ENCODE measurements at regions not wholly inside any gene's neighbourhood (a gene's known extent, or its start where the extent isn't known, plus 50 kb on each side); places are given as distances from the start of the nearest gene placed in this dataset.

DNA sequence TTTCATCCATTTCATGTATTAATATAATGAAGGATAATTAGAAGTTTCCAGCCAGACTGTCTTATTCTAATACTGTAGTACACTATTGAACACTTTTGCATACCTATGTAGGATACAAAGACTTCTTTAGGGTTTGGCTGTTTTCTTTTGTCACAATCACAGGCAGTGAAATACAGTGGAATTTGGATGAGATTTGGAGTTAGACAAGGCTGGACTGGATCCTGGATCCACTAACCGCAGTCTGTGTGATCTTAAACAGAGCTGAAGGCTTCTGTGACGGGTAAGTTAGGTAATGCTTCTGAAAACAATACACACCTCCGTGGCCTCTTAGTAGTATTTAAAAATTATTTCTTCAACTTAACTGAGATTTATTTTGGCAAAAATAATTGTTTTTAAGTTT lies 1128.6 kb upstream of the CDH2 start:
- no peak for DNase-seq

- no peak for DNase-seq
These were observed 1124.1 kb upstream of the CDH2 start for GRCh38 chr18:29301048-29301447.

DNA sequence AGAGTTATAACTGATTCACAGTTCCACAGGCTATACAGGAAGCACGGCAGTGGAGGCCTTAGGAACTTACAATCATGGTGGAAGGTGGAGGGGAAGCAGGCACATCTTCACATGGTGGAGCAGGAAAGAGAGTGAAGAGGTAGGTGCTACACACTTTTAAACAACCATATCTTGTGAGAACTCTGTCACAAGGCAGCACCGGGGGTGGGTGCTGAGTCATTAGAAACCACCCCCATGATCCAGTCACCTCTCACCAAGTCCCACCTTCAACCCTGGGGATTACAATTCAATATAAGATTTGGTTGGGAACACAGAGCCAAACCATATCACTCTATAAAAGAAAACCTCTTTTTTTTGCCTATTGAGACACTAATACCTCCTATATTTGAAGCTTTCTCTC lies 1108.5 kb upstream of the CDH2 start:
- no peak for DNase-seq

DNA sequence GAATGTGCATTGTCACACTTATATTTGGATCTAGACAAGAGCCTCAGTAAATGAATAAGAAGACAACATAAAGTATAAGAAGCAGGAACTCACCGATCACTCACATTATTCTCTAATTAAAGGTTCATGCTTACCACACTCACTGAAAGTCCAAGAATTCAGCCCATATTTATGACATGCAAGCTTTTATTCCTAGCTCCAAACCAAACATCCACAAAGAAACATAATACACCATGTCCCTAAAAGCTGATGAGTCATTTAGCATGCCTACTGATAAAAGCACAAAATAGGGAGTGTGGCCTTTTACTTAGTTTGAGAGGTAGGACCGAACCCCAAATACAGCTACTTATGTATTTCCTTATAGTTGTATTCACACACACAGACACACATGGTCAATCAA lies 1094.6 kb upstream of the CDH2 start:
- DNase-seq, result no peak

- DNase-seq, result no peak
These were observed 1082.9 kb upstream of the CDH2 start for GRCh38 chr18:29259838-29260237.

- DNase-seq, result no peak
These were observed 1077.2 kb upstream of the CDH2 start for GRCh38 chr18:29254123-29254522.

GRCh38 chr18:29251681-29252080 lies 1074.8 kb upstream of the CDH2 start:
- DNase-seq, result no peak

GRCh38 chr18:29250843-29251242 lies 1073.9 kb upstream of the CDH2 start:
- no peak for DNase-seq

DNA sequence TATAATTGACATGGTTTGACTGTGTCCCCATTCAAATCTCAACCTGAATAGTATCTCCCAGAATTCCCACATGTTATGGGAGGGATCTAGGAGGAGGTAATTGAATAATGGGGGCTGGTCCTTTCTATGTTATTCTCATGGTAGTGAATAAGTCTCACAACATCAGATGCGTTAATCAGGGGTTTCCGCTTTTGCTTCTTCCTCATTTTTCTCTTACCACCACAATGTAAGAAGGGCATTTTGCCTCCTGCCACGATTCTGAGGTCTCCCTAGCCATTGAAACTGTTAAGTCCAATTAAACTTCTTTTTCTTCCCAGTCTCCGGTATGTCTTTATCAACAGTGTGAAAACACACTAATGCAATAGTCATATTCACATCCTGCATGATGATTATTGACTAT lies 1073.3 kb upstream of the CDH2 start:
- no peak for DNase-seq

DNA sequence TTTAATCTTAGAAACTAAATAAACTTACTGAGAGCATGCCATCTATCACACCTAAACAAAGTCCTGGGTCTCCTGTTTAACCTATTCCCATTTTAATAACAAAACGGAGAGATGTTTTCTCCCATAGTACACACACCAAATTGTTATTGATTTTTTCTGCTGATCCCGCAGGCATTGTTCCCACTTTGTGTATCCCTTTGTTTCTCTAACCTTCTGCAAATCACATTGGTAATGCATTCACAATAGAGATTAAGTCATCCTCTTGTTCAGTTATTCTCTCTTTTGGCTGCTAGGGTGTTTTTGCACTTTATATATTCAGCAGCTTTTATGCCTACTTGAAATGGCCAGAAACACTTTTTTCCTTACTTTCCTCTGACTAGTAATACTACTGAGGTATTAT lies 1071.9 kb upstream of the CDH2 start:
- DNase-seq, result no peak

DNA sequence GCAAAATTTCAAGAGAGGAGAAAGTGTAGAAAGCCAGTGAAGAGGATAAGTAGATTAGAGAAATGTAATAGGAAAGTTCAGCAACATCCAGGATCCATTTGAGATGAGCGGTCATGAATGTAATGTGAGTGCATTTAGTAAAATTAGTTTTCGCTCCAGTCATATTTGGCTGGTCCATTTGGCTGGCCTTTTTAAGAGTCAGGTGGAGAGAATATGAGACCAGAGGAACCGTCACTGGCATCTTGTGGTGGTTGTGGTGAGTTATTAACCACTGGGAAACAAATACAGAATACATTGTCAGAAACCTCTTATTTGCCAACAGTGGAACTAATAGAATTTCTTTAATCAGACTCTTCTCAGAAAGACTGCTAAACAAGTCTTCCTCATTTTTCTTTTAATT lies 1064.3 kb upstream of the CDH2 start:
- DNase-seq, result no peak

GRCh38 chr18:29234751-29235150 lies 1057.8 kb upstream of the CDH2 start:
- DNase-seq, result no peak

GRCh38 chr18:29226213-29226612 lies 1049.3 kb upstream of the CDH2 start:
- DNase-seq, result no peak

DNA sequence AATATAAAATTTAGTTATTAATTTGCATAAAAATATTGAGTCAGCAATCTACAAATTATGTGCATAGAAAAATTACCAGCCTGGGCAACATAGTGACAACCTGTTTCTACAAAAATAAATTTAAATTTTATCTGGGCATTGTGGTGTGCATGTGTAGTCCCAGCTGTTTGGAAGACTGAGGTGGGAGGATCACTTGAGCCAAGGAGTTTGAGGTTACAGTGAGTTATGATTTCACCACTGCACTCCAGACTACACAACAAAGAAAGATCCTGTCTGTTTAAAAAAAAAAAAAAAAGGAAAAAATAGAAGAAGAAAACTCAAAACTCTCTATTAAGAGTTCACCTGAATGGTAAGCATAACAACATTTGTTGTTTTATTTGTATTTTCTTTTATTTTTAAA lies 1048.4 kb upstream of the CDH2 start:
- no peak for DNase-seq

- DNase-seq, result no peak
These were observed 1041.2 kb upstream of the CDH2 start for GRCh38 chr18:29218091-29218490.

- no peak for DNase-seq
These were observed 1040.4 kb upstream of the CDH2 start for GRCh38 chr18:29217124-29217915.

DNA sequence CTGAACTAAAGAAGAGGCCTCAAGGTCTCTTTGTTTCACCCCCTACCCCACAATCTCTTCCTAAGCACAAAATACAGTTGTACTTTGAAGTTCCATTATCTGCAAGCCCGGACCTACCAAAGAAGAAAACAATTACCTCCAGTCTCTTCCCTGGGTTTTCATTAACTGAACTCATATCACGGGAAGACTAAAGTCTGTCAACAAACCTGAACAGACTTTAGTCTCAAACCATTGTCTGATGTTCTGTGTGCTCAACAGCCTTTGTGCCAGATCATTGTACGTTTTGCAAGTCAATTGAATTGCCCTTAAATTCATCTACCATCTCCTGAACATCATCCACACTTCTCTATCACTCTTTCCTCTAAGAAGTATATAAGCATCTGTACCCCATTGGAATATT lies 1021.9 kb upstream of the CDH2 start:
- no peak for DNase-seq

- DNase-seq, result no peak
These were observed 1019.4 kb upstream of the CDH2 start for GRCh38 chr18:29196307-29196706.

- no peak for DNase-seq
These were observed 1014.3 kb upstream of the CDH2 start for GRCh38 chr18:29191263-29191662.

DNA sequence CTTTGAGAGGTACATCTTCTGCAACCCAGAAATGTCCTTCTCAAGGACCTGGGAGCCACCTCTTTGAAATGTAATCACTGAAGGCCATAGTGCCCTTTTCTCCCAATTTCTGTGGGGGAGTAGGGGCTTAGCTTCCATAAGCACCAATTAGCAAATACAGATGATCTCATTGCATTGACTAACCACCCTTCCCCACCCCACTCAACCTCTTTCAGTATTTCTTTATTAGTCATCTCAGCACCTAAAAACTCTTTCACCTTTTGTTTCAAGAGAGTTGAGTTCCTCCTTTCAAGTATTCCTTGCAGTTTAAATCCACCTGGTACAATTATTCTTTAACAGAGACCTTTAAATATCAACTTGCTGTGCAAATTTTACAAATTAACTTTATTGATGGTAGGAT lies 1011.8 kb upstream of the CDH2 start:
- no peak for DNase-seq

DNA sequence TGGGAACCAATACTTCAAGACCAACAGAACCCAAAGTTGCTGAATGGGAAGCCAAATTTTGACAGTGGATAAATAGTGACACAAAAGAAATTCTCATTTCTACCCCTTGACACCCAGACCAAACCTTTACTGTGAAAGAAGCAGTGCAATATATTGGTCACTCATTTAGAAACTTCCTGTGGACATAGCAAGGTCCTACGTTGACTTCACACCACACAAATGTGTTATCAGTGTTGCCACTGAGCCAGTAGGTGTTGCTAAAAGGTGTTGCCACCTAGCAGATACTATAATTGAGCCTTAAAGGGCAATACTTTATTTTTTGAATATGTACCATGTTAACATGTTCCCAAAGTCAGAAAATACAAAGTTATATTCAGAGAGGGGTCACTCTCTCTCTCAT lies 1008.9 kb upstream of the CDH2 start:
- no peak for DNase-seq

DNA sequence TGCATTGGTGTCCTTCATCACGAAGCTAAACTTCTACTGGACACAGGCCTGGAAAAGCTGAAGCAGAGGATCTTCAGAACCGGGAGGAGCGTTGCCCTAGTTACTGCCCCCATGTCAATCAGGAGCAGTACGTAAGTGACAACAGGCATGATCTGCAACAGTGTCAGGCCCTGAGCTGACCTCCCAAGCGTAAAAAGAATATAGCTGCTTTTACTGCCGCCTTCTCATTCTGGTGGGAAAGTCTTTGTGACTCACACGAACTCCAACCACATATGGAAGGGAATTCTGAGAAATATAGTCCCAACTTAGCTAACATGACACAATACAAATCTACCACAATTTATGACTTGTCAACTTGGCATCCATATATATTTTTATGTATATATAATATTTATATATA lies 1007.7 kb upstream of the CDH2 start:
- no peak for DNase-seq

GRCh38 chr18:29181151-29181901 lies 1004.4 kb upstream of the CDH2 start:
- DNase-seq, result no peak

GRCh38 chr18:29176681-29177080 lies 999.8 kb upstream of the CDH2 start:
- no peak for DNase-seq

DNA sequence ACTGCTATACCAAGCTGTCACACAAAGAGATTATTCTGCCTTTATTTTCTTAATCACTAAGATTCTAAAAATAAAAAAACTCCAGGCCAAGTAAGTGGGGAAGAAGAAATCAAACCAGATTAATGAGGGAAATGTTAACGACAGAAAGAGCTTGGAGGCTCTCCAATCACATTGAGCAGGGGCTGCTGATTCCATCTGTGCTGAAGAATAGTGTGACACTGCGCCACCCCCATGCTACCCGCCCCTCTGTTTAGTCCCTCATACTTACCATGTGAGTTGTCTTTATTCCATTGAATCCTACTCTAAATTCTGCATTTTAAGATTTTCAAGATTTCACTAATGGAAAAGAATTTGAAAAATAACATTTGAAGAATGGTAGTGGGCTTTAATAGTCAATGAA lies 998.0 kb upstream of the CDH2 start:
- no peak for DNase-seq

Measured in CD4-positive, alpha-beta T cell treated with Interleukin-15 for 1 hour (primary cell).